ENCODE measurements at regions not wholly inside any gene's neighbourhood (a gene's known extent, or its start where the extent isn't known, plus 50 kb on each side); places are given as distances from the start of the nearest gene placed in this dataset.

DNA sequence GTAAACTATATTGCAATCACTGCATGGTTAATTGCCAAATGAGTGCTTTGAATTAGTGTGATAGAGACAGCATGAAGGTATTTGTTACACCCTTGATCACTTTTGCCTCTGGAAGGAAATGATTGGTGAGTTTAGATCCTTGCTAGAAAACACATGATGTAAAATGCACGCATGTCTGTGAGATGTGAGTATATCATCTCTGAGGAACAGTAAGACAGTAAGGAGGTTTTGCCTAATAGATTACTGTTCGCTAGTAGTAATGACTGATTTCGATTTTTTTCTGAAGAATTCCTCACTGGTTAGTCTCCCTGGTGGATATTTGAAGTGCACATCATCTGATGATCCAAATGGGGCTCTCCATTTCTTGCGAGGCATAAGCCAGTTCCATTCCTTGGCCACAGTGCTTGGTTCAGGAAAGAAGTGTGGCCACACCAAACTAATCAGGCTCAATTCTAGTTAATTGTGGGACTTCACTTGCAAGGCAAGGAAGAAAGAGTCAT, 156.4 kb upstream of the ADRA1B start:
- TF ChIP-seq, protein P1, sequence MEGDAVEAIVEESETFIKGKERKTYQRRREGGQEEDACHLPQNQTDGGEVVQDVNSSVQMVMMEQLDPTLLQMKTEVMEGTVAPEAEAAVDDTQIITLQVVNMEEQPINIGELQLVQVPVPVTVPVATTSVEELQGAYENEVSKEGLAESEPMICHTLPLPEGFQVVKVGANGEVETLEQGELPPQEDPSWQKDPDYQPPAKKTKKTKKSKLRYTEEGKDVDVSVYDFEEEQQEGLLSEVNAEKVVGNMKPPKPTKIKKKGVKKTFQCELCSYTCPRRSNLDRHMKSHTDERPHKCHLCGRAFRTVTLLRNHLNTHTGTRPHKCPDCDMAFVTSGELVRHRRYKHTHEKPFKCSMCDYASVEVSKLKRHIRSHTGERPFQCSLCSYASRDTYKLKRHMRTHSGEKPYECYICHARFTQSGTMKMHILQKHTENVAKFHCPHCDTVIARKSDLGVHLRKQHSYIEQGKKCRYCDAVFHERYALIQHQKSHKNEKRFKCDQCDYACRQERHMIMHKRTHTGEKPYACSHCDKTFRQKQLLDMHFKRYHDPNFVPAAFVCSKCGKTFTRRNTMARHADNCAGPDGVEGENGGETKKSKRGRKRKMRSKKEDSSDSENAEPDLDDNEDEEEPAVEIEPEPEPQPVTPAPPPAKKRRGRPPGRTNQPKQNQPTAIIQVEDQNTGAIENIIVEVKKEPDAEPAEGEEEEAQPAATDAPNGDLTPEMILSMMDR (IDR thresholded peaks at IDR 0.05 in 2 of 3, conservative IDR thresholded peaks at IDR 0.05 in 1 of 3; ENCODE audit: control insufficient read depth in 2 of 3, extremely low read depth in 1 of 3, insufficient read depth in 1 of 3, low read depth in 3 of 3, low read length in 3 of 3), result no peak
- TF ChIP-seq, protein P2, sequence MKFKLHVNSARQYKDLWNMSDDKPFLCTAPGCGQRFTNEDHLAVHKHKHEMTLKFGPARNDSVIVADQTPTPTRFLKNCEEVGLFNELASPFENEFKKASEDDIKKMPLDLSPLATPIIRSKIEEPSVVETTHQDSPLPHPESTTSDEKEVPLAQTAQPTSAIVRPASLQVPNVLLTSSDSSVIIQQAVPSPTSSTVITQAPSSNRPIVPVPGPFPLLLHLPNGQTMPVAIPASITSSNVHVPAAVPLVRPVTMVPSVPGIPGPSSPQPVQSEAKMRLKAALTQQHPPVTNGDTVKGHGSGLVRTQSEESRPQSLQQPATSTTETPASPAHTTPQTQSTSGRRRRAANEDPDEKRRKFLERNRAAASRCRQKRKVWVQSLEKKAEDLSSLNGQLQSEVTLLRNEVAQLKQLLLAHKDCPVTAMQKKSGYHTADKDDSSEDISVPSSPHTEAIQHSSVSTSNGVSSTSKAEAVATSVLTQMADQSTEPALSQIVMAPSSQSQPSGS (IDR thresholded peaks at IDR 0.05; ENCODE audit: low read length), result no peak
- TF ChIP-seq HCFC1 (IDR thresholded peaks at IDR 0.05; ENCODE audit: low read length) (no peak), EZH2 (IDR thresholded peaks at IDR 0.05; ENCODE audit: borderline replicate concordance, control insufficient read depth, low read depth, low read length) (no peak), FOXM1 (IDR thresholded peaks at IDR 0.05; ENCODE audit: low read depth, low read length) (no peak), BMI1 (IDR thresholded peaks at IDR 0.05; ENCODE audit: borderline replicate concordance) (no peak), RAD21 (IDR thresholded peaks at IDR 0.05; ENCODE audit: insufficient read depth, low read depth, low read length) (no peak), ESRRA (IDR thresholded peaks at IDR 0.05; ENCODE audit: low read length) (no peak), SREBF2 (IDR thresholded peaks at IDR 0.05; ENCODE audit: low read length) (no peak)

Measured in GM12878 (cell line).